GM12872 (cell line): ENCODE measurements at regions not wholly inside any gene's neighbourhood (a gene's known extent, or its start where the extent isn't known, plus 50 kb on each side); places are given as distances from the start of the nearest gene placed in this dataset.

ENCODE experiments used
- TF ChIP-seq, protein P1 (sequence below): IDR thresholded peaks from 3 replicates; pipeline ENCODE4 v1.5.1; 2011; ENCODE audit warnings: low read depth, mild to moderate bottlenecking, low read length, moderate library complexity; ENCODE audit not compliant: insufficient read depth

DNA sequence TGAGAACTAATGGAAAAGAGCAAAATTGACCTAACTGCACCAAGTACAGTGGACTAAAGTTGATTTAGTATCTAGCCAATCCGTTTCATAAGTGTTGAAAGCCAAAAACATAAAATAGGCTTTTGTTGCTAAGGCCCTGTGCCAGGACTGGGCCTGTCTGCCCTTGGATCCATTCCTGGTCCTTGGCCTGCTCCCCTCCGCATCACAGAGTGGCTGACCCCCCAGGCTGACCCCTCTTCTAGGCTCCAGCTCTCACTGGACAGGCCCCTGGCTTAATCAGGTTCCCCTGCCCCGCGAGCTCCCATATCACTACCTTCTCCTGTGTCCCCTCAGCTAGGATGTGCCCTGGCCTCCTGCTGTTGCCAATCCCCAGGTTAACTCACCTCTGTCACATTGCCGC, 313.6 kb upstream of the MYOCD start:
- TF ChIP-seq, protein P1, sequence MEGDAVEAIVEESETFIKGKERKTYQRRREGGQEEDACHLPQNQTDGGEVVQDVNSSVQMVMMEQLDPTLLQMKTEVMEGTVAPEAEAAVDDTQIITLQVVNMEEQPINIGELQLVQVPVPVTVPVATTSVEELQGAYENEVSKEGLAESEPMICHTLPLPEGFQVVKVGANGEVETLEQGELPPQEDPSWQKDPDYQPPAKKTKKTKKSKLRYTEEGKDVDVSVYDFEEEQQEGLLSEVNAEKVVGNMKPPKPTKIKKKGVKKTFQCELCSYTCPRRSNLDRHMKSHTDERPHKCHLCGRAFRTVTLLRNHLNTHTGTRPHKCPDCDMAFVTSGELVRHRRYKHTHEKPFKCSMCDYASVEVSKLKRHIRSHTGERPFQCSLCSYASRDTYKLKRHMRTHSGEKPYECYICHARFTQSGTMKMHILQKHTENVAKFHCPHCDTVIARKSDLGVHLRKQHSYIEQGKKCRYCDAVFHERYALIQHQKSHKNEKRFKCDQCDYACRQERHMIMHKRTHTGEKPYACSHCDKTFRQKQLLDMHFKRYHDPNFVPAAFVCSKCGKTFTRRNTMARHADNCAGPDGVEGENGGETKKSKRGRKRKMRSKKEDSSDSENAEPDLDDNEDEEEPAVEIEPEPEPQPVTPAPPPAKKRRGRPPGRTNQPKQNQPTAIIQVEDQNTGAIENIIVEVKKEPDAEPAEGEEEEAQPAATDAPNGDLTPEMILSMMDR: no peak

DNA sequence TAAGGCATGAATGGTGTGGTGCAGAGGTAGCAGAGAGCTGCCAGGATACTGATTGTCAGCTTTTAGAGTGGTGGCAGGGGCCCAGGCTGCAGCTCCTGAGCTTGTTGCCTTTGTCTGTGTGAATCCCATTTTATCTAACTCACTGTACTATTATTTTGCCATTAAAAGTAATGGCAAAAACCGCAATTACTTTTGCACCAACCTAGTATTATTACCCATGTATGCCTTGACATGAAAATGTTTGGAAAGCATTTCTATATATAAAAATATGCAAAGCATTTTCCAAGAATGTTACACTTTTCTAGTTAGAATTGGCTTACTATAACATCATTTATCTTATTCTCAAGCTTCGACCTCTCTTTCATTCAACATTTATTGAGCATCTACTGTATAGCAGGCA, 308.1 kb upstream of the MYOCD start:
- TF ChIP-seq, protein P1: no peak

DNA sequence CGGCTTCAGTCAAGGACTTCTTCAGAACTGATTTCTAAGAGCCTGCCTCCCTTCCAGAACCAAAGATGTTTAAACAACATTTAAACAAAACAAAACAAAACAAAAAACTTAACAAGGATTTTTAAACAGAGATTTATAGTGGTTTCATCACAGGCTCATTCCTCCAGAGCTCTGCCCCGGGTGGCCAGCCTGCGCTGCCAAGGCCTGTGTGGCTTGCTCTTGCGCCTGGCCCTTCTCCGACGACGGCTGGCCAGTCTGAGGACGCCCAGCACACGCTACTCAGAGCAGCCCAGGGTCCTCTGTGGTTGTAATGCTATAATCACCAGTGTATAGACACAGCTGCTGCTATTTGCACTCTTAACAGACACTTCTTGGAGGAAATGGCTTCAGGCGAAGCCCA, 307.2 kb upstream of the MYOCD start:
- TF ChIP-seq, protein P1: no peak

GRCh38 chr17:12362853-12363455, 302.7 kb upstream of the MYOCD start:
- TF ChIP-seq, protein P1: no peak

DNA sequence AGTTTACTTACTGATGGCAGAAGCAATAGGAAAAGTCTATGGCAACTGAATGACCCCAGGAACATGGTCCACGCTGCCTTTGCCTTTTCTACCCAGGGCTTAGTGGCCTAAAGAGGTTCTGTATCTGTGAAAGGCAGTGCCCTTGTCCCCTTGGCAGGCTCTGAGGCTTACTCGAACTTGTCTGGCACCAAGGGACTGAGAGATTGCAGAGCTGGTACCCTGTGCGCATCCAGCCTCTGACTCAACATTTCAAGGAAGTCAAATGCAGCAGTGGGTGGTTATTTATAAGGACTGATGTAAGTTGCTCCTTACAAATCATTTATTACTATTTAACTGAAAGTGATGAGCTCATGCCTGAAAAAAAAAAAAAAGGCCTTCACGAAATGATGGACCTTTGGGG, 299.9 kb upstream of the MYOCD start:
- TF ChIP-seq, protein P1: no peak

GRCh38 chr17:12369065-12369464, 296.6 kb upstream of the MYOCD start:
- TF ChIP-seq, protein P1: no peak

DNA sequence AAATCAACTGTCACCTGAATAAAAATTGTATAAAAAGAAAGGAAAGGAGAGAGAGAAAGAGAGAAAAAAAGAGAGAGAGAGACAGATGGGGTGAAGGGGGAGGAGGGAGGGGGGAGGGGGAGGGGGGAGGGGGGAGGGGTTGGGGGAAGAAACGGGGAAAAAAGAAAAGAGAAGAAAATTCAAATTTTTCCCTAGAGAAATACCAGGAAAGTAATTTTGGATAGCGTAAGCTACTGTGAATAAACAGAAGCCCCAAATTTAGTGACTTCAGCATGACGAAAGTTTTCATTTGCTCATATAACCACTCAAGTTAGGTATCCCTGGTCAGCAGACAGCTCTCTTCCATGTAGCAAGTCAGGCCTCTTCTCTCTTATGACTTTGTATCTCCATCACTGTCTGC, 289.4 kb upstream of the MYOCD start:
- TF ChIP-seq, protein P1: no peak
